ENCODE measurements at regions not wholly inside any gene's neighbourhood (a gene's known extent, or its start where the extent isn't known, plus 50 kb on each side); places are given as distances from the start of the nearest gene placed in this dataset.

GRCh38 chr10:90089719-90090118 lies 388.3 kb downstream of the KIF20B start:
- TF ChIP-seq, protein P1, sequence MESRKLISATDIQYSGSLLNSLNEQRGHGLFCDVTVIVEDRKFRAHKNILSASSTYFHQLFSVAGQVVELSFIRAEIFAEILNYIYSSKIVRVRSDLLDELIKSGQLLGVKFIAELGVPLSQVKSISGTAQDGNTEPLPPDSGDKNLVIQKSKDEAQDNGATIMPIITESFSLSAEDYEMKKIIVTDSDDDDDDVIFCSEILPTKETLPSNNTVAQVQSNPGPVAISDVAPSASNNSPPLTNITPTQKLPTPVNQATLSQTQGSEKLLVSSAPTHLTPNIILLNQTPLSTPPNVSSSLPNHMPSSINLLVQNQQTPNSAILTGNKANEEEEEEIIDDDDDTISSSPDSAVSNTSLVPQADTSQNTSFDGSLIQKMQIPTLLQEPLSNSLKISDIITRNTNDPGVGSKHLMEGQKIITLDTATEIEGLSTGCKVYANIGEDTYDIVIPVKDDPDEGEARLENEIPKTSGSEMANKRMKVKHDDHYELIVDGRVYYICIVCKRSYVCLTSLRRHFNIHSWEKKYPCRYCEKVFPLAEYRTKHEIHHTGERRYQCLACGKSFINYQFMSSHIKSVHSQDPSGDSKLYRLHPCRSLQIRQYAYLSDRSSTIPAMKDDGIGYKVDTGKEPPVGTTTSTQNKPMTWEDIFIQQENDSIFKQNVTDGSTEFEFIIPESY (IDR thresholded peaks at IDR 0.05): no peak
- TF ChIP-seq, protein P2, sequence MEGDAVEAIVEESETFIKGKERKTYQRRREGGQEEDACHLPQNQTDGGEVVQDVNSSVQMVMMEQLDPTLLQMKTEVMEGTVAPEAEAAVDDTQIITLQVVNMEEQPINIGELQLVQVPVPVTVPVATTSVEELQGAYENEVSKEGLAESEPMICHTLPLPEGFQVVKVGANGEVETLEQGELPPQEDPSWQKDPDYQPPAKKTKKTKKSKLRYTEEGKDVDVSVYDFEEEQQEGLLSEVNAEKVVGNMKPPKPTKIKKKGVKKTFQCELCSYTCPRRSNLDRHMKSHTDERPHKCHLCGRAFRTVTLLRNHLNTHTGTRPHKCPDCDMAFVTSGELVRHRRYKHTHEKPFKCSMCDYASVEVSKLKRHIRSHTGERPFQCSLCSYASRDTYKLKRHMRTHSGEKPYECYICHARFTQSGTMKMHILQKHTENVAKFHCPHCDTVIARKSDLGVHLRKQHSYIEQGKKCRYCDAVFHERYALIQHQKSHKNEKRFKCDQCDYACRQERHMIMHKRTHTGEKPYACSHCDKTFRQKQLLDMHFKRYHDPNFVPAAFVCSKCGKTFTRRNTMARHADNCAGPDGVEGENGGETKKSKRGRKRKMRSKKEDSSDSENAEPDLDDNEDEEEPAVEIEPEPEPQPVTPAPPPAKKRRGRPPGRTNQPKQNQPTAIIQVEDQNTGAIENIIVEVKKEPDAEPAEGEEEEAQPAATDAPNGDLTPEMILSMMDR (IDR thresholded peaks at IDR 0.05; ENCODE audit: low read depth, low read length, missing input control): no peak
- TF ChIP-seq ATF3 (IDR thresholded peaks at IDR 0.05): no peak
- TF ChIP-seq SP1 (IDR thresholded peaks at IDR 0.05): no peak
- TF ChIP-seq, protein P3, sequence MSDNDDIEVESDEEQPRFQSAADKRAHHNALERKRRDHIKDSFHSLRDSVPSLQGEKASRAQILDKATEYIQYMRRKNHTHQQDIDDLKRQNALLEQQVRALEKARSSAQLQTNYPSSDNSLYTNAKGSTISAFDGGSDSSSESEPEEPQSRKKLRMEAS (IDR thresholded peaks at IDR 0.05): no peak
- TF ChIP-seq TAF1 (conservative IDR thresholded peaks at IDR 0.05): no peak
- TF ChIP-seq RAD21 (IDR thresholded peaks at IDR 0.05): no peak
- no peak for TF ChIP-seq EGR1 (IDR thresholded peaks at IDR 0.05; ENCODE audit: low read depth in 2 of 2)
- TF ChIP-seq, protein P4, sequence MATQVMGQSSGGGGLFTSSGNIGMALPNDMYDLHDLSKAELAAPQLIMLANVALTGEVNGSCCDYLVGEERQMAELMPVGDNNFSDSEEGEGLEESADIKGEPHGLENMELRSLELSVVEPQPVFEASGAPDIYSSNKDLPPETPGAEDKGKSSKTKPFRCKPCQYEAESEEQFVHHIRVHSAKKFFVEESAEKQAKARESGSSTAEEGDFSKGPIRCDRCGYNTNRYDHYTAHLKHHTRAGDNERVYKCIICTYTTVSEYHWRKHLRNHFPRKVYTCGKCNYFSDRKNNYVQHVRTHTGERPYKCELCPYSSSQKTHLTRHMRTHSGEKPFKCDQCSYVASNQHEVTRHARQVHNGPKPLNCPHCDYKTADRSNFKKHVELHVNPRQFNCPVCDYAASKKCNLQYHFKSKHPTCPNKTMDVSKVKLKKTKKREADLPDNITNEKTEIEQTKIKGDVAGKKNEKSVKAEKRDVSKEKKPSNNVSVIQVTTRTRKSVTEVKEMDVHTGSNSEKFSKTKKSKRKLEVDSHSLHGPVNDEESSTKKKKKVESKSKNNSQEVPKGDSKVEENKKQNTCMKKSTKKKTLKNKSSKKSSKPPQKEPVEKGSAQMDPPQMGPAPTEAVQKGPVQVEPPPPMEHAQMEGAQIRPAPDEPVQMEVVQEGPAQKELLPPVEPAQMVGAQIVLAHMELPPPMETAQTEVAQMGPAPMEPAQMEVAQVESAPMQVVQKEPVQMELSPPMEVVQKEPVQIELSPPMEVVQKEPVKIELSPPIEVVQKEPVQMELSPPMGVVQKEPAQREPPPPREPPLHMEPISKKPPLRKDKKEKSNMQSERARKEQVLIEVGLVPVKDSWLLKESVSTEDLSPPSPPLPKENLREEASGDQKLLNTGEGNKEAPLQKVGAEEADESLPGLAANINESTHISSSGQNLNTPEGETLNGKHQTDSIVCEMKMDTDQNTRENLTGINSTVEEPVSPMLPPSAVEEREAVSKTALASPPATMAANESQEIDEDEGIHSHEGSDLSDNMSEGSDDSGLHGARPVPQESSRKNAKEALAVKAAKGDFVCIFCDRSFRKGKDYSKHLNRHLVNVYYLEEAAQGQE (IDR thresholded peaks at IDR 0.05): no peak
- TF ChIP-seq HNF4A (conservative IDR thresholded peaks at IDR 0.05): no peak
- TF ChIP-seq HNF4G (IDR thresholded peaks at IDR 0.05): no peak
